Sigmoid colon (tissue), 4 donors: ENCODE measurements at regions not wholly inside any gene's neighbourhood (a gene's known extent, or its start where the extent isn't known, plus 50 kb on each side); places are given as distances from the start of the nearest gene placed in this dataset.

Experiments
- EP300 ChIP-seq, 4 donors: sonication (generic); formaldehyde crosslinking; IDR thresholded peaks; one replicate each; pipeline ENCODE4 v1.6.1; 2017; ENCODE audit warnings: antibody characterized with exemption in 4 of 4
- POLR2A ChIP-seq, 2 donors: fragments of 450-650 bp; IDR thresholded peaks; one replicate each; pipeline ENCODE4 v1.6.1; 2016; ENCODE audit warnings: antibody characterized with exemption in 2 of 2, mild to moderate bottlenecking in 2 of 2, moderate library complexity in 2 of 2
- TF ChIP-seq, protein P1 (sequence below), 4 experiments: fragments of 450-650 bp in 3 of 4; fragments of 200-600 bp in 1 of 4; IDR thresholded peaks; one replicate each; pipeline ENCODE4 v1.5.1; 2016 to 2019; ENCODE audit warnings: antibody characterized with exemption in 4 of 4, mild to moderate bottlenecking in 3 of 4, moderate library complexity in 2 of 4

DNA sequence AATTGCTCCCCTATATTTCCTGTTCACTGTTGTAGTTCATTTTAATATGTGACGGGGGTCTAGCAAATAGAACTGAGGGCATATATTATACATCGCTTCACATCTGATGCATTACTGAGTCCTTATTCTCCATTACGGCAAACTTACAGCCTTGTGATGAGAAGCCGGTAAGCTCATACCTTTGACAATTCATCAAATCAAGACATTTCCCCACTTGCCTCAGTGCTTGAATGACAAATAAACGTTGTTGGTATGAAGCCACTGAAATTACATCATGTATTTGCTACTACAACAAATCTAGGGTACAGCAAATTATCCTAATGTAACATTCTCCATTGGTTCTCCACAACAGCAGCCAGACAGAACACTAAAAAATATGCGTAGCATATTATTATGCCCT lies 1999.8 kb downstream of the LRRC4C start:
- TF ChIP-seq, protein P1, sequence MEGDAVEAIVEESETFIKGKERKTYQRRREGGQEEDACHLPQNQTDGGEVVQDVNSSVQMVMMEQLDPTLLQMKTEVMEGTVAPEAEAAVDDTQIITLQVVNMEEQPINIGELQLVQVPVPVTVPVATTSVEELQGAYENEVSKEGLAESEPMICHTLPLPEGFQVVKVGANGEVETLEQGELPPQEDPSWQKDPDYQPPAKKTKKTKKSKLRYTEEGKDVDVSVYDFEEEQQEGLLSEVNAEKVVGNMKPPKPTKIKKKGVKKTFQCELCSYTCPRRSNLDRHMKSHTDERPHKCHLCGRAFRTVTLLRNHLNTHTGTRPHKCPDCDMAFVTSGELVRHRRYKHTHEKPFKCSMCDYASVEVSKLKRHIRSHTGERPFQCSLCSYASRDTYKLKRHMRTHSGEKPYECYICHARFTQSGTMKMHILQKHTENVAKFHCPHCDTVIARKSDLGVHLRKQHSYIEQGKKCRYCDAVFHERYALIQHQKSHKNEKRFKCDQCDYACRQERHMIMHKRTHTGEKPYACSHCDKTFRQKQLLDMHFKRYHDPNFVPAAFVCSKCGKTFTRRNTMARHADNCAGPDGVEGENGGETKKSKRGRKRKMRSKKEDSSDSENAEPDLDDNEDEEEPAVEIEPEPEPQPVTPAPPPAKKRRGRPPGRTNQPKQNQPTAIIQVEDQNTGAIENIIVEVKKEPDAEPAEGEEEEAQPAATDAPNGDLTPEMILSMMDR (IDR thresholded peaks at IDR 0.05) = no peak
- TF ChIP-seq POLR2A (IDR thresholded peaks at IDR 0.05) (no peak), EP300 (IDR thresholded peaks at IDR 0.05) (no peak)
